Tibial nerve (tissue), 3 donors: ENCODE measurements at regions not wholly inside any gene's neighbourhood (a gene's known extent, or its start where the extent isn't known, plus 50 kb on each side); places are given as distances from the start of the nearest gene placed in this dataset.

Source experiments
- CTCF ChIP-seq, 5 experiments: fragments of 200-600 bp in 3 of 5; fragments of 450-650 bp in 2 of 5; sonication (generic) in 3 of 5; IDR thresholded peaks; one replicate each; pipeline ENCODE4 v1.5.1; 2016 to 2019; ENCODE audit warnings: antibody characterized with exemption in 5 of 5, mild to moderate bottlenecking in 3 of 5, moderate library complexity in 2 of 5
- POLR2A ChIP-seq, 2 donors: fragments of 450-650 bp; IDR thresholded peaks; one replicate each; pipeline ENCODE4 v1.6.1; 2017; ENCODE audit warnings: antibody characterized with exemption in 2 of 2, mild to moderate bottlenecking in 2 of 2, moderate library complexity in 2 of 2

- no peak for TF ChIP-seq CTCF (IDR thresholded peaks at IDR 0.05)
- no peak for TF ChIP-seq POLR2A (IDR thresholded peaks at IDR 0.05)
Measured at GRCh38 chr1:63005812-63006211, 221.9 kb downstream of the ATG4C start.
